ENCODE measurements at regions not wholly inside any gene's neighbourhood (a gene's known extent, or its start where the extent isn't known, plus 50 kb on each side); places are given as distances from the start of the nearest gene placed in this dataset.

DNA sequence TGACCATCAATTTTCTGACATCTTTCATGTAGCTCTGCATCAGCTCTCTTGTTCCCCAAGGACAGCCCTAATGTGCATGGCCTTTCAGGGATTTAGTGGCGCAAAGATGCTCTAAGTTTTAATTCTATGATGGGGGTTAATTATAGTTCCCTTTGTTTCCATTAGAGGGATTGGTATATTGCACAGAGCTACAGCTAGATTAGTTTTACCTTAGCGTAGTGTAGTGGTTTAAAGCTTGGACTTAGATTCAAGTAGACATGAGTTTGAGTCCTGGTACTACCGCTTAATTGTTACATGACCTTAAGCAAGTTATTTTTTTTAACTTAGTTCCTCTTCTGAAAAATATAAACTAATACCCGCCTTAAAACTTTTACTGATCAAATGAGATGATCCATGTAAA, 247.8 kb upstream of the KRR1 start:
- no peak overlapping the region for H3K9ac ChIP-seq (ENCODE audit: low read depth in 1 of 2, low read length in 2 of 2)
- H3K9me3 ChIP-seq (ENCODE audit: control insufficient read depth in 4 of 4, low read length in 3 of 4), result no peaks in the 10 kb centered on the region
- H3K36me3 ChIP-seq (ENCODE audit: control insufficient read depth in 4 of 4, insufficient read depth in 3 of 4, low read depth in 1 of 4, low read length in 3 of 4), result no peaks in the 10 kb centered on the region
- H3K27ac ChIP-seq (ENCODE audit: low read depth in 1 of 2, low read length in 2 of 2), result no peak overlapping the region
- H3K4me1 ChIP-seq (ENCODE audit: control insufficient read depth in 4 of 4, insufficient read depth in 4 of 4, low read length in 3 of 4), result peaks cover 0 to 13% (median 2%) of the 10 kb centered on the region in 4 donors
- no peak for TF ChIP-seq RAD21 (IDR thresholded peaks at IDR 0.05)
- TF ChIP-seq GABPA (IDR thresholded peaks at IDR 0.05 in 1 of 2, conservative IDR thresholded peaks at IDR 0.05 in 1 of 2), result no peak
- TF ChIP-seq, protein P1, sequence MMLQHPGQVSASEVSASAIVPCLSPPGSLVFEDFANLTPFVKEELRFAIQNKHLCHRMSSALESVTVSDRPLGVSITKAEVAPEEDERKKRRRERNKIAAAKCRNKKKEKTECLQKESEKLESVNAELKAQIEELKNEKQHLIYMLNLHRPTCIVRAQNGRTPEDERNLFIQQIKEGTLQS (IDR thresholded peaks at IDR 0.05), result no peak
- TF ChIP-seq SP1 (IDR thresholded peaks at IDR 0.05), result no peak
- TF ChIP-seq TAF1 (conservative IDR thresholded peaks at IDR 0.05), result no peak
- TF ChIP-seq, protein P2, sequence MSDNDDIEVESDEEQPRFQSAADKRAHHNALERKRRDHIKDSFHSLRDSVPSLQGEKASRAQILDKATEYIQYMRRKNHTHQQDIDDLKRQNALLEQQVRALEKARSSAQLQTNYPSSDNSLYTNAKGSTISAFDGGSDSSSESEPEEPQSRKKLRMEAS (IDR thresholded peaks at IDR 0.05), result no peak
- TF ChIP-seq FOXA2 (IDR thresholded peaks at IDR 0.05), result no peak
- TF ChIP-seq, protein P3, sequence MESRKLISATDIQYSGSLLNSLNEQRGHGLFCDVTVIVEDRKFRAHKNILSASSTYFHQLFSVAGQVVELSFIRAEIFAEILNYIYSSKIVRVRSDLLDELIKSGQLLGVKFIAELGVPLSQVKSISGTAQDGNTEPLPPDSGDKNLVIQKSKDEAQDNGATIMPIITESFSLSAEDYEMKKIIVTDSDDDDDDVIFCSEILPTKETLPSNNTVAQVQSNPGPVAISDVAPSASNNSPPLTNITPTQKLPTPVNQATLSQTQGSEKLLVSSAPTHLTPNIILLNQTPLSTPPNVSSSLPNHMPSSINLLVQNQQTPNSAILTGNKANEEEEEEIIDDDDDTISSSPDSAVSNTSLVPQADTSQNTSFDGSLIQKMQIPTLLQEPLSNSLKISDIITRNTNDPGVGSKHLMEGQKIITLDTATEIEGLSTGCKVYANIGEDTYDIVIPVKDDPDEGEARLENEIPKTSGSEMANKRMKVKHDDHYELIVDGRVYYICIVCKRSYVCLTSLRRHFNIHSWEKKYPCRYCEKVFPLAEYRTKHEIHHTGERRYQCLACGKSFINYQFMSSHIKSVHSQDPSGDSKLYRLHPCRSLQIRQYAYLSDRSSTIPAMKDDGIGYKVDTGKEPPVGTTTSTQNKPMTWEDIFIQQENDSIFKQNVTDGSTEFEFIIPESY (IDR thresholded peaks at IDR 0.05), result no peak
- TF ChIP-seq JUND (IDR thresholded peaks at IDR 0.05), result no peak
- no peak for TF ChIP-seq NR2F2 (IDR thresholded peaks at IDR 0.05)
- no peak for TF ChIP-seq YY1 (IDR thresholded peaks at IDR 0.05)
- no peak for TF ChIP-seq HNF4G (IDR thresholded peaks at IDR 0.05)
- no peak for TF ChIP-seq EGR1 (IDR thresholded peaks at IDR 0.05; ENCODE audit: low read depth in 2 of 2)
- no peak for TF ChIP-seq FOXA1 (IDR thresholded peaks at IDR 0.05)
- no peak for TF ChIP-seq RXRA (IDR thresholded peaks at IDR 0.05)
- TF ChIP-seq, protein P4, sequence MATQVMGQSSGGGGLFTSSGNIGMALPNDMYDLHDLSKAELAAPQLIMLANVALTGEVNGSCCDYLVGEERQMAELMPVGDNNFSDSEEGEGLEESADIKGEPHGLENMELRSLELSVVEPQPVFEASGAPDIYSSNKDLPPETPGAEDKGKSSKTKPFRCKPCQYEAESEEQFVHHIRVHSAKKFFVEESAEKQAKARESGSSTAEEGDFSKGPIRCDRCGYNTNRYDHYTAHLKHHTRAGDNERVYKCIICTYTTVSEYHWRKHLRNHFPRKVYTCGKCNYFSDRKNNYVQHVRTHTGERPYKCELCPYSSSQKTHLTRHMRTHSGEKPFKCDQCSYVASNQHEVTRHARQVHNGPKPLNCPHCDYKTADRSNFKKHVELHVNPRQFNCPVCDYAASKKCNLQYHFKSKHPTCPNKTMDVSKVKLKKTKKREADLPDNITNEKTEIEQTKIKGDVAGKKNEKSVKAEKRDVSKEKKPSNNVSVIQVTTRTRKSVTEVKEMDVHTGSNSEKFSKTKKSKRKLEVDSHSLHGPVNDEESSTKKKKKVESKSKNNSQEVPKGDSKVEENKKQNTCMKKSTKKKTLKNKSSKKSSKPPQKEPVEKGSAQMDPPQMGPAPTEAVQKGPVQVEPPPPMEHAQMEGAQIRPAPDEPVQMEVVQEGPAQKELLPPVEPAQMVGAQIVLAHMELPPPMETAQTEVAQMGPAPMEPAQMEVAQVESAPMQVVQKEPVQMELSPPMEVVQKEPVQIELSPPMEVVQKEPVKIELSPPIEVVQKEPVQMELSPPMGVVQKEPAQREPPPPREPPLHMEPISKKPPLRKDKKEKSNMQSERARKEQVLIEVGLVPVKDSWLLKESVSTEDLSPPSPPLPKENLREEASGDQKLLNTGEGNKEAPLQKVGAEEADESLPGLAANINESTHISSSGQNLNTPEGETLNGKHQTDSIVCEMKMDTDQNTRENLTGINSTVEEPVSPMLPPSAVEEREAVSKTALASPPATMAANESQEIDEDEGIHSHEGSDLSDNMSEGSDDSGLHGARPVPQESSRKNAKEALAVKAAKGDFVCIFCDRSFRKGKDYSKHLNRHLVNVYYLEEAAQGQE (IDR thresholded peaks at IDR 0.05), result no peak
- H3K27me3 ChIP-seq (ENCODE audit: control insufficient read depth in 4 of 4, insufficient read depth in 4 of 4, low read length in 3 of 4), result no peaks in the 10 kb centered on the region
- DNase-seq (ENCODE audit: low spot score), result no peak
- H3K4me3 ChIP-seq (ENCODE audit: low read depth in 1 of 3, low read length in 3 of 3), result no peak overlapping the region
- 98% methylated on average over 4 of the region's 4 CpGs for WGBS

DNA sequence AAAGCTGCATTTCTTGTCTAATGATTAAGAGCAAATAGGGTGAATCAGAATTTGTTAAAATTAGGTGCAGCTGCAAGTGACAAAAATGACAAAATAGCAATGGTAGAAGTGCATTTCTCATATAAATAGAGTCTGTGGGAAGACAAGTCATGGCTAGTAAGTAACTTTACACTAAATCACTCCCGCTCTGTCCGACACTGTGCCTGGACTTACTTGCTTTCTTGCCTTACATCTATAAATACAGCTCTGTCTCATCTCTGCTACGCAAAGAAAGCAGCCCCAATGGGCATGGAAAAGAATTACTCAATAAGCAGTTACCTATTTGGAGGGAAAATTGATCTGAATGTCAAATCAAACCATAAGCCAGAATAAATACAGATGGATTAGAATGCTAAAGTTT, 245.4 kb upstream of the KRR1 start:
- Histone ChIP-seq H3K9me3 (ENCODE audit: control insufficient read depth in 4 of 4, low read length in 3 of 4) (no peaks in the 10 kb centered on the region), H3K36me3 (ENCODE audit: control insufficient read depth in 4 of 4, insufficient read depth in 3 of 4, low read depth in 1 of 4, low read length in 3 of 4) (no peaks in the 10 kb centered on the region), H3K27ac (ENCODE audit: low read depth in 1 of 2, low read length in 2 of 2) (no peak overlapping the region), H3K9ac (ENCODE audit: low read depth in 1 of 2, low read length in 2 of 2) (no peak overlapping the region), H3K4me3 (ENCODE audit: low read depth in 1 of 3, low read length in 3 of 3) (no peak overlapping the region), H3K4me1 (ENCODE audit: control insufficient read depth in 4 of 4, insufficient read depth in 4 of 4, low read length in 3 of 4) (peaks cover 6 to 21% (median 6%) of the 10 kb centered on the region in 4 donors), H3K27me3 (ENCODE audit: control insufficient read depth in 4 of 4, insufficient read depth in 4 of 4, low read length in 3 of 4) (no peaks in the 10 kb centered on the region)
- DNase-seq (ENCODE audit: low spot score), result no peak
- WGBS, result 82% methylated on average over 3 of the region's 3 CpGs
- no peak for TF ChIP-seq HNF4A (conservative IDR thresholded peaks at IDR 0.05)
- TF ChIP-seq, protein P5, sequence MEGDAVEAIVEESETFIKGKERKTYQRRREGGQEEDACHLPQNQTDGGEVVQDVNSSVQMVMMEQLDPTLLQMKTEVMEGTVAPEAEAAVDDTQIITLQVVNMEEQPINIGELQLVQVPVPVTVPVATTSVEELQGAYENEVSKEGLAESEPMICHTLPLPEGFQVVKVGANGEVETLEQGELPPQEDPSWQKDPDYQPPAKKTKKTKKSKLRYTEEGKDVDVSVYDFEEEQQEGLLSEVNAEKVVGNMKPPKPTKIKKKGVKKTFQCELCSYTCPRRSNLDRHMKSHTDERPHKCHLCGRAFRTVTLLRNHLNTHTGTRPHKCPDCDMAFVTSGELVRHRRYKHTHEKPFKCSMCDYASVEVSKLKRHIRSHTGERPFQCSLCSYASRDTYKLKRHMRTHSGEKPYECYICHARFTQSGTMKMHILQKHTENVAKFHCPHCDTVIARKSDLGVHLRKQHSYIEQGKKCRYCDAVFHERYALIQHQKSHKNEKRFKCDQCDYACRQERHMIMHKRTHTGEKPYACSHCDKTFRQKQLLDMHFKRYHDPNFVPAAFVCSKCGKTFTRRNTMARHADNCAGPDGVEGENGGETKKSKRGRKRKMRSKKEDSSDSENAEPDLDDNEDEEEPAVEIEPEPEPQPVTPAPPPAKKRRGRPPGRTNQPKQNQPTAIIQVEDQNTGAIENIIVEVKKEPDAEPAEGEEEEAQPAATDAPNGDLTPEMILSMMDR (IDR thresholded peaks at IDR 0.05; ENCODE audit: low read depth, low read length, missing input control), result no peak
- no peak for TF ChIP-seq EGR1 (IDR thresholded peaks at IDR 0.05; ENCODE audit: low read depth in 2 of 2)
- TF ChIP-seq NR2F2 (IDR thresholded peaks at IDR 0.05), result no peak
- TF ChIP-seq, protein P1 (IDR thresholded peaks at IDR 0.05), result no peak
- TF ChIP-seq RAD21 (IDR thresholded peaks at IDR 0.05), result no peak
- TF ChIP-seq YY1 (IDR thresholded peaks at IDR 0.05), result no peak
- TF ChIP-seq RXRA (IDR thresholded peaks at IDR 0.05), result no peak
- TF ChIP-seq TAF1 (conservative IDR thresholded peaks at IDR 0.05), result no peak
- no peak for TF ChIP-seq FOXA2 (IDR thresholded peaks at IDR 0.05)
- no peak for TF ChIP-seq SP1 (IDR thresholded peaks at IDR 0.05)

Measured in liver (tissue), 8 donors.